ENCODE measurements at regions not wholly inside any gene's neighbourhood (a gene's known extent, or its start where the extent isn't known, plus 50 kb on each side); places are given as distances from the start of the nearest gene placed in this dataset.

DNA sequence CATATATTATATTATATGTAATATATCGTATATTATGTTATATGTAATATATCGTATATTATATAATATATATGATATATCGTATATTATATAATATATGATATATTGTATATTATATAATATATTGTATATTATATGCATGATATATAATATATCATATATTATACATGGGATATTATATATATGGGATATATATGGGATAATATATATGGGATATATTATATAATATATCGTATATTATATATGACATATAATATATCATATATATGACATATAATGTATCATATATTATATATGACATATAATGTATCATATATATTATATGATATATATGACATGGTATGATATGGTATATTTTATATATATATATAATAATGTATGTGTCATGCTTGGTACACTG is 79.5 kb upstream of the CALM2 start:
- H3K4me3 ChIP-seq = no peak overlapping the region
- H3K79me2 ChIP-seq (ENCODE audit: low read depth) = no peaks in the 10 kb centered on the region
- TF ChIP-seq, protein P1, sequence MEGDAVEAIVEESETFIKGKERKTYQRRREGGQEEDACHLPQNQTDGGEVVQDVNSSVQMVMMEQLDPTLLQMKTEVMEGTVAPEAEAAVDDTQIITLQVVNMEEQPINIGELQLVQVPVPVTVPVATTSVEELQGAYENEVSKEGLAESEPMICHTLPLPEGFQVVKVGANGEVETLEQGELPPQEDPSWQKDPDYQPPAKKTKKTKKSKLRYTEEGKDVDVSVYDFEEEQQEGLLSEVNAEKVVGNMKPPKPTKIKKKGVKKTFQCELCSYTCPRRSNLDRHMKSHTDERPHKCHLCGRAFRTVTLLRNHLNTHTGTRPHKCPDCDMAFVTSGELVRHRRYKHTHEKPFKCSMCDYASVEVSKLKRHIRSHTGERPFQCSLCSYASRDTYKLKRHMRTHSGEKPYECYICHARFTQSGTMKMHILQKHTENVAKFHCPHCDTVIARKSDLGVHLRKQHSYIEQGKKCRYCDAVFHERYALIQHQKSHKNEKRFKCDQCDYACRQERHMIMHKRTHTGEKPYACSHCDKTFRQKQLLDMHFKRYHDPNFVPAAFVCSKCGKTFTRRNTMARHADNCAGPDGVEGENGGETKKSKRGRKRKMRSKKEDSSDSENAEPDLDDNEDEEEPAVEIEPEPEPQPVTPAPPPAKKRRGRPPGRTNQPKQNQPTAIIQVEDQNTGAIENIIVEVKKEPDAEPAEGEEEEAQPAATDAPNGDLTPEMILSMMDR (conservative IDR thresholded peaks at IDR 0.05) = no peak
- no peak for TF ChIP-seq EZH2 (IDR thresholded peaks at IDR 0.05; ENCODE audit: low read depth)
- no peak for DNase-seq
- no peaks in the 10 kb centered on the region for H3K36me3 ChIP-seq (ENCODE audit: low read depth)
- intact Hi-C loops (cut with micrococcal nuclease; ENCODE audit: unreplicated experiment) = no loop called here
- no peak overlapping the region for H2AFZ ChIP-seq
- H3K9me3 ChIP-seq (ENCODE audit: insufficient read depth, low read depth) = no peaks in the 10 kb centered on the region
- H4K20me1 ChIP-seq (ENCODE audit: insufficient read depth) = no peaks in the 10 kb centered on the region
- no peak overlapping the region for H3K27ac ChIP-seq
- CTCF ChIA-PET = no interaction called here
- no peaks in the 10 kb centered on the region for H3K27me3 ChIP-seq (ENCODE audit: insufficient read depth, low read depth)
- H3F3A ChIP-seq (ENCODE audit: insufficient read depth, low read depth) = peaks cover 36% of the 10 kb centered on the region
- POLR2A ChIA-PET (ENCODE audit: unreplicated experiment) = no interaction called here
- BruUV-seq (replicated peaks) = no TSS peak
- H3K4me1 ChIP-seq (replicated peaks; ENCODE audit: insufficient read depth) = peaks cover 50% of the 10 kb centered on the region
- H3K9me2 ChIP-seq (ENCODE audit: insufficient read depth) = no peaks in the 10 kb centered on the region
- no peak overlapping the region for H3K4me2 ChIP-seq

DNA sequence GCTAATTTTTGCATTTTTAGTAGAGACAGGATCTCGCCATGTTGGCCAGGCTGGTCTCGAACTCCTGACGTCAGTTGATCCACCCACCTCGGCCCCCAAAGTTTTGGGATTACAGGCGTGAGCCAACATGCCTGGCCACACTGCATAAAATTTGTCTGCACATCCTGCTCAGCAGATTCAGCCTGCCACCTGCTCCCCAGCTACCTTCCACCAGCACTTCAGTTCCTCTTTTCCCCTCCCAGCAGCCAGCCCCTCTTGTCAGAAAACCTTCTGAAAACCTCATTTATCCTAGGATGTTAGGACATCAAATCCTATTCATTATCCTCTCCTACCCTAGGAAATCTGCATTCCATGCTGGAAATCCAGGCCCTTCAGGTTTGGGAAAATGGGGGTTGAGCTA is 78.2 kb upstream of the CALM2 start:
- H3K36me3 ChIP-seq (ENCODE audit: low read depth) = no peaks in the 10 kb centered on the region
- intact Hi-C loops (cut with micrococcal nuclease; ENCODE audit: unreplicated experiment) = no loop called here
- DNase-seq = no peak
- POLR2A ChIA-PET (ENCODE audit: unreplicated experiment) = no interaction called here
- H3K27me3 ChIP-seq (ENCODE audit: insufficient read depth, low read depth) = no peaks in the 10 kb centered on the region
- H3K4me3 ChIP-seq = no peak overlapping the region
- H3K4me1 ChIP-seq (replicated peaks; ENCODE audit: insufficient read depth) = peaks cover 48% of the 10 kb centered on the region
- no peaks in the 10 kb centered on the region for H3K79me2 ChIP-seq (ENCODE audit: low read depth)
- H3K4me2 ChIP-seq = no peak overlapping the region
- peaks cover 33% of the 10 kb centered on the region for H3F3A ChIP-seq (ENCODE audit: insufficient read depth, low read depth)
- CTCF ChIA-PET = no interaction called here
- no TSS peak for BruUV-seq (replicated peaks)
- no peaks in the 10 kb centered on the region for H3K9me3 ChIP-seq (ENCODE audit: insufficient read depth, low read depth)
- TF ChIP-seq, protein P1 (conservative IDR thresholded peaks at IDR 0.05) = no peak
- TF ChIP-seq EZH2 (IDR thresholded peaks at IDR 0.05; ENCODE audit: low read depth) = no peak
- H2AFZ ChIP-seq = no peak overlapping the region
- H3K9me2 ChIP-seq (ENCODE audit: insufficient read depth) = no peaks in the 10 kb centered on the region
- H4K20me1 ChIP-seq (ENCODE audit: insufficient read depth) = no peaks in the 10 kb centered on the region
- H3K27ac ChIP-seq = no peak overlapping the region

DNA sequence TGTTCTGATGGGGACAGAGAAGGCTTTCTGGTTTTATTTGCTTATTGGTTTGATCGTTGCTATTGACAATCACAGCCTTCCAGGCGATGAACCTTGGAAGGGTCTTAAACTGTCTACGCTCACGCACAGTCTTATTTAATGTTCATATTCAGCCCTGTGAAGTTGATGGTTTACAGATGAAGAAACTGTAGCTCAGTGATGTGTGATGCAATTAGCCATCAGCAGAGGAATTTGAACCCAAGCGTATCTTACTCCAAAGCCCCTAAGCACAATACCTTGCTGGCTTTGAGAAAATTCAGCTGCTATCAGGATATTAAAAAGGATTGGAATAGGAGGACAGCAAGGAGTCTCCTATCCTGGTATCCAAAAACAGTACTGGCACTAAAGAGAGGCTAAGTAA is 77.1 kb upstream of the CALM2 start:
- H3K4me2 ChIP-seq = no peak overlapping the region
- ChIA-PET CTCF (interaction anchor here (0.7 kb wide), 1 partner anchor 276 kb away, joined by 6 read pairs; no protein-coding TSS in a partner anchor), POLR2A (ENCODE audit: unreplicated experiment) (no interaction called here)
- H3K36me3 ChIP-seq (ENCODE audit: low read depth) = no peaks in the 10 kb centered on the region
- H2AFZ ChIP-seq = no peak overlapping the region
- BruUV-seq (replicated peaks) = no TSS peak
- no peaks in the 10 kb centered on the region for H4K20me1 ChIP-seq (ENCODE audit: insufficient read depth)
- peaks cover 49% of the 10 kb centered on the region for H3K4me1 ChIP-seq (replicated peaks; ENCODE audit: insufficient read depth)
- H3K79me2 ChIP-seq (ENCODE audit: low read depth) = no peaks in the 10 kb centered on the region
- no peak for DNase-seq
- H3K4me3 ChIP-seq = no peak overlapping the region
- no peaks in the 10 kb centered on the region for H3K9me2 ChIP-seq (ENCODE audit: insufficient read depth)
- no peak for TF ChIP-seq EZH2 (IDR thresholded peaks at IDR 0.05; ENCODE audit: low read depth)
- TF ChIP-seq, protein P1 (conservative IDR thresholded peaks at IDR 0.05) = no peak
- no peak overlapping the region for H3K27ac ChIP-seq
- peaks cover 37% of the 10 kb centered on the region for H3F3A ChIP-seq (ENCODE audit: insufficient read depth, low read depth)
- no peaks in the 10 kb centered on the region; the same call in 1 of the 2 replicates for H3K9me3 ChIP-seq (ENCODE audit: insufficient read depth, low read depth)
- intact Hi-C loops (cut with micrococcal nuclease; ENCODE audit: unreplicated experiment) = no loop called here
- no peaks in the 10 kb centered on the region for H3K27me3 ChIP-seq (ENCODE audit: insufficient read depth, low read depth)

Measured in PC-9 (cell line).